OCI-LY3 (cell line): ENCODE measurements at regions not wholly inside any gene's neighbourhood (a gene's known extent, or its start where the extent isn't known, plus 50 kb on each side); places are given as distances from the start of the nearest gene placed in this dataset.

Experiments used
- EZH2phosphoT487 ChIP-seq: fragments of 200-600 bp; shearing (Covaris generic); IDR thresholded peaks from 2 replicates; pipeline ENCODE4 v1.6.1; 2018; ENCODE audit warnings: antibody characterized with exemption, mixed run types, low read depth
- TF ChIP-seq, protein P1 (sequence below): fragments of 200-600, 300-600 bp; sonication (generic); IDR thresholded peaks from 2 replicates; pipeline ENCODE4 v1.5.1; 2014; ENCODE audit warnings: antibody characterized with exemption, low read length, low read depth

DNA sequence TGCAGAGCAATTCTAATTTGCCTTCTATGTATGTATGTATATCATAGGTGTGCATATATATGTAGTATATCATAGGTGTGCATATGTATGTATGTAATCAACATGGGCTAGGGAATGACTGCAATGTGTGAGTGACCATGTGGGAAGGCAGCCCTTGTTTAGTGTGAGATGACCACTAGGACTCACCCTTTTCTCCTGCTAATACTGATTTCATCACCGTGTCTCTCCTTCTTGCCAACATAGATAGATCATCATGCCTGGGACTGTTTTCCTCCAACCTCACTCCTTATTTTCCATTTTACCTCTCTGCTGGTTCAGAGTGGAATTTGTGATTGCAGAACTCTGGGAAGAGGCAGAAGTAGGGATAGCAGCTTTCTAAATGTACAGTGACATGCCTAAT is 63.6 kb upstream of the SFRP2 start:
- TF ChIP-seq, protein P1, sequence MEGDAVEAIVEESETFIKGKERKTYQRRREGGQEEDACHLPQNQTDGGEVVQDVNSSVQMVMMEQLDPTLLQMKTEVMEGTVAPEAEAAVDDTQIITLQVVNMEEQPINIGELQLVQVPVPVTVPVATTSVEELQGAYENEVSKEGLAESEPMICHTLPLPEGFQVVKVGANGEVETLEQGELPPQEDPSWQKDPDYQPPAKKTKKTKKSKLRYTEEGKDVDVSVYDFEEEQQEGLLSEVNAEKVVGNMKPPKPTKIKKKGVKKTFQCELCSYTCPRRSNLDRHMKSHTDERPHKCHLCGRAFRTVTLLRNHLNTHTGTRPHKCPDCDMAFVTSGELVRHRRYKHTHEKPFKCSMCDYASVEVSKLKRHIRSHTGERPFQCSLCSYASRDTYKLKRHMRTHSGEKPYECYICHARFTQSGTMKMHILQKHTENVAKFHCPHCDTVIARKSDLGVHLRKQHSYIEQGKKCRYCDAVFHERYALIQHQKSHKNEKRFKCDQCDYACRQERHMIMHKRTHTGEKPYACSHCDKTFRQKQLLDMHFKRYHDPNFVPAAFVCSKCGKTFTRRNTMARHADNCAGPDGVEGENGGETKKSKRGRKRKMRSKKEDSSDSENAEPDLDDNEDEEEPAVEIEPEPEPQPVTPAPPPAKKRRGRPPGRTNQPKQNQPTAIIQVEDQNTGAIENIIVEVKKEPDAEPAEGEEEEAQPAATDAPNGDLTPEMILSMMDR, result no peak
- no peak for TF ChIP-seq EZH2phosphoT487
